Ishikawa (cell line): ENCODE measurements at regions not wholly inside any gene's neighbourhood (a gene's known extent, or its start where the extent isn't known, plus 50 kb on each side); places are given as distances from the start of the nearest gene placed in this dataset.

ENCODE experiments used
- CREB1 ChIP-seq: IDR thresholded peaks from 2 replicates; pipeline ENCODE4 v1.6.1; 2012; ENCODE audit warnings: low read depth
- EP300 ChIP-seq: IDR thresholded peaks from 2 replicates; pipeline ENCODE4 v1.6.1; 2012; ENCODE audit warnings: borderline replicate concordance
- FOXM1 ChIP-seq: IDR thresholded peaks from 2 replicates; pipeline ENCODE4 v1.6.1; 2012; ENCODE audit warnings: low read depth, borderline replicate concordance
- TEAD4 ChIP-seq: IDR thresholded peaks from 2 replicates; pipeline ENCODE4 v1.6.1; 2012
- TF ChIP-seq, protein P1 (sequence below): IDR thresholded peaks from 2 replicates; pipeline ENCODE4 v1.6.1; 2012
- TF ChIP-seq, protein P2 (sequence below): IDR thresholded peaks from 2 replicates; pipeline ENCODE4 v1.6.1; 2012; ENCODE audit warnings: low read depth, mild to moderate bottlenecking

GRCh38 chr14:62557416-62557815, 487.8 kb downstream of the KCNH5 start:
- TF ChIP-seq, protein P1, sequence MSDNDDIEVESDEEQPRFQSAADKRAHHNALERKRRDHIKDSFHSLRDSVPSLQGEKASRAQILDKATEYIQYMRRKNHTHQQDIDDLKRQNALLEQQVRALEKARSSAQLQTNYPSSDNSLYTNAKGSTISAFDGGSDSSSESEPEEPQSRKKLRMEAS = no peak
- TF ChIP-seq FOXM1 = no peak
- TF ChIP-seq TEAD4 = no peak
- TF ChIP-seq, protein P2, sequence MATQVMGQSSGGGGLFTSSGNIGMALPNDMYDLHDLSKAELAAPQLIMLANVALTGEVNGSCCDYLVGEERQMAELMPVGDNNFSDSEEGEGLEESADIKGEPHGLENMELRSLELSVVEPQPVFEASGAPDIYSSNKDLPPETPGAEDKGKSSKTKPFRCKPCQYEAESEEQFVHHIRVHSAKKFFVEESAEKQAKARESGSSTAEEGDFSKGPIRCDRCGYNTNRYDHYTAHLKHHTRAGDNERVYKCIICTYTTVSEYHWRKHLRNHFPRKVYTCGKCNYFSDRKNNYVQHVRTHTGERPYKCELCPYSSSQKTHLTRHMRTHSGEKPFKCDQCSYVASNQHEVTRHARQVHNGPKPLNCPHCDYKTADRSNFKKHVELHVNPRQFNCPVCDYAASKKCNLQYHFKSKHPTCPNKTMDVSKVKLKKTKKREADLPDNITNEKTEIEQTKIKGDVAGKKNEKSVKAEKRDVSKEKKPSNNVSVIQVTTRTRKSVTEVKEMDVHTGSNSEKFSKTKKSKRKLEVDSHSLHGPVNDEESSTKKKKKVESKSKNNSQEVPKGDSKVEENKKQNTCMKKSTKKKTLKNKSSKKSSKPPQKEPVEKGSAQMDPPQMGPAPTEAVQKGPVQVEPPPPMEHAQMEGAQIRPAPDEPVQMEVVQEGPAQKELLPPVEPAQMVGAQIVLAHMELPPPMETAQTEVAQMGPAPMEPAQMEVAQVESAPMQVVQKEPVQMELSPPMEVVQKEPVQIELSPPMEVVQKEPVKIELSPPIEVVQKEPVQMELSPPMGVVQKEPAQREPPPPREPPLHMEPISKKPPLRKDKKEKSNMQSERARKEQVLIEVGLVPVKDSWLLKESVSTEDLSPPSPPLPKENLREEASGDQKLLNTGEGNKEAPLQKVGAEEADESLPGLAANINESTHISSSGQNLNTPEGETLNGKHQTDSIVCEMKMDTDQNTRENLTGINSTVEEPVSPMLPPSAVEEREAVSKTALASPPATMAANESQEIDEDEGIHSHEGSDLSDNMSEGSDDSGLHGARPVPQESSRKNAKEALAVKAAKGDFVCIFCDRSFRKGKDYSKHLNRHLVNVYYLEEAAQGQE = no peak
- no peak for TF ChIP-seq CREB1
- TF ChIP-seq EP300 = no peak
